ENCODE measurements at regions not wholly inside any gene's neighbourhood (a gene's known extent, or its start where the extent isn't known, plus 50 kb on each side); places are given as distances from the start of the nearest gene placed in this dataset.
"Not testable (repeated sequence)": the region's sequence is repeated elsewhere in the genome, so short reads cannot be mapped to it uniquely, and the experiment has no call there.

GRCh38 chr10:2888403-2889004 lies 178.8 kb upstream of the PFKP start:
- DNase-seq = no peak

- DNase-seq = no peak
Observed at GRCh38 chr10:2887391-2888070, 179.8 kb upstream of the PFKP start.

GRCh38 chr10:2886662-2887061 lies 180.7 kb upstream of the PFKP start:
- DNase-seq = no peak

DNA sequence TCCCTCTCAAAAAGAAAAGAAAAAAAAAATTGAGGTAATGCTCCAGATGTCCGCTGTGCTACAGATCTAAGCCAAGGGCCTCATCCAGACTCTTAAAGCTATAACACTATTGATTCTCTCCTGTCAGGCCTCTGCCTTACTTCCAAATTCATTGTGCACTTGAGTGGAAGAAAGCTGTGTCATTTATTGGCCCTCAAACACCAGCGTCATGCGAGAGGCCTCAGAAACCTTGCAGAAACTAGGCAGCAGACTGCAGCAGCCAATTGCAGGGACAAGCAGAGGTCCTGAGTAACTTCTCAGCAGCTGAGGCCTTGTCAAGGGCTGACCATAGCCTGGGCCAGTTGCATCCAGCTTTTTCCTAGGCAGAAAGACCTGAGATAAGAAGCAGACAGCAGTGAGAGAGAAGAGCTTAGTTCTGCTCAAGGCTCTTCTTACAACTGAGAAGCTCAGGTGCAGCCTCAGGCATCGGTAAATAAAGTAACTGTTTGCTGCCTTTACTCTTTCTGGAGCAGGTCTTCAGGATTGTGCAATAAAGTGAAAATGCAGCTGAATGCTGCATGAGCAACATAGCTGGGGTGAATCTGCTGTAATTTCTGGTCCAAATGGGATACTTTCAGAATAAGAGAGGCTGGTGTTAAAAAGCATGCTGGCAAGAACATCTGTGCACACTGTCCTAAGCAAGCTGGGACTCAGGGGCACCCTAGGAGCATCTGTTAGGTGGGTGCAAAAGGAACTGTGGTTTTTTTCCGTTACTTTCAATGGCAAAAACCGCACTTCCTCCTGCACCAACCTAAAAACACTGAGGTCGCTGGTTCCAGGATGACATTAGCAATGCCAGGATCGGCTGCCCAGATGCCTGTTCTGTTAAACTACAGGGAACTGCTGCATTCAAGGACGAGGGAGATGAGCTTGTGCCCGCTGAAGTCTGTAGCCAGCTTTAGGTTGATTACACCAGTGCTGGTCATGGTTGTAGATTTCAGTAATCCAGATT lies 181.8 kb upstream of the PFKP start:
- DNase-seq = no peak

GRCh38 chr10:2883983-2884540 lies 183.3 kb upstream of the PFKP start:
- DNase-seq = not testable (repeated sequence)

- DNase-seq = no peak
Observed at GRCh38 chr10:2883238-2883637, 184.1 kb upstream of the PFKP start.

- no peak for DNase-seq
Observed at GRCh38 chr10:2882628-2883027, 184.7 kb upstream of the PFKP start.

DNA sequence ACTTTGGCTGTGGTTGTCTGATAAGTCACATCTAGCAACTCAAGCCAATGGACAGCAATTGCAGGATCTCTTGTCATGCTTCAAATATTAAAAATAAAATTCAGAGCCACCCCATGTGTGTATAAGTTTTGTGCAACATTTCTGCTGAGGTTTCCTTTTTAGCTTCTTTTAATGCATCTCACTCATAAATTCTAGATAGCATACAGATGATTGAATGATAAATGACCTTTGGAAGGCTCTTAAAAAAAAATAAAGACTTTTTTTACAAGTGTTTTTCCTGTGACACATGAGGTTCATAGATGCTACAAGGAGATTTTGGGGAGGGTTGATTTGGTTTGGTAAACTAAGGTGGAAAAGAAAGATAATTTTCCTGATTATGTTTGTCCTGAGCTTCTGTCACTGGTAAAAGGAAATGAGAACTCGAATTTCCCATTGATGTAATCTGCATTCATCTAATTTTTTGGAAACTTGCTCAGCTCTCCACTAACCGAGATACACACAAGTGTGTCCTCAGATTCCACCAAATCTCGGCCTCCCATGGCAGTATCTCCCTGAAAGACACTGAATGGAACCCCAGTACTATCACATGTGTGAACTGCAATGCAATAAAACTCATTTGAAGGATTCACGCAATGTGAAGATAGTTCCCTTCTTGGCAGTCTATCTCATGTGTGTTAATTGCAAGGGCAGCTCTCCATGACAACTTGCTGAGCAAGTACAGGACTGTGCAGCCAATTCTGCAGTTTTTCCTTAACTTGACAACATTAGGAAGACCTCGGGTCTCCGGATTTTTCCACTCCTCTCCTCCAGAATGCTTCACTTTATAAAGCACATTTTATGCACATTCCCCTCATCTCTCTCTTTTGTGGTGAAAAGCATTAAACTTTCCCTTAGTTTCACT lies 185.4 kb upstream of the PFKP start:
- DNase-seq = no peak

GRCh38 chr10:2880050-2880449 lies 187.3 kb upstream of the PFKP start:
- DNase-seq = not testable (repeated sequence)

DNA sequence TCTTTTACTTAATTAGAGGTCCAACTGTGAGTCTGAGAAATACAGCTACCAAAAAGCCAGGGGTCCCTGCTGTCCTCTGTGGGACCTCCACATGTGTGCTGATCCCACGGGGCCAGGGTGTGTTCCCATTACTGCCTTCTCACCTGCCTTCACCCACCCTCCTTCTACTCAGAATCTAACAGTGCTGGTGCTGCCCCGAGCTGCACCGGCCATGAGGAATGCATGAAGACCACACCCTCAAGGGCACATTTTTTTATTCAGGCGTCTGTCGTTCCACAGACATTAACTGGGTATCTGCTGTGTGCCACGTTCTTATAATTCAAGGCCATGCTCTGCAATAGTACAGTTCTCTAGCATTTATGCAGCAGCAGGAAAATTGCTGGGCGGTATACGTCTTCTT lies 188.5 kb upstream of the PFKP start:
- DNase-seq = no peak

DNA sequence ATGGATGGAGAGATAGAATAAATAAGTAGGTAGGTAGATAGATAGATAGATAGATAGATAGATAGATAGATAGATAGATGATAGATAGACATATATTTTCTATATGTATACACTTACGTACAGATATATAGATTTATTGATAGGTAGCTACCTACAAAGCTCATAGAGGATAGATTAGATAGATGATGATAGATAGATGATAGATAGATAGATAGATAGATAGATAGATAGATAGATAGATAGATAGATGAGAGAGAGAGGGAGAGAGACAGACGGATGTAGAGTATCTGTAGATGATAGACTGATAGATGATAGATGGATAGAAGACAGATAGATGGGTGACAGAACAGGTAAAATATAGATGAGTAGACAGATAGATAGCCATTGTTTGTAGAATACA lies 191.3 kb upstream of the PFKP start:
- DNase-seq = no peak

- DNase-seq = no peak
Observed at GRCh38 chr10:2874963-2875362, 192.4 kb upstream of the PFKP start.

DNA sequence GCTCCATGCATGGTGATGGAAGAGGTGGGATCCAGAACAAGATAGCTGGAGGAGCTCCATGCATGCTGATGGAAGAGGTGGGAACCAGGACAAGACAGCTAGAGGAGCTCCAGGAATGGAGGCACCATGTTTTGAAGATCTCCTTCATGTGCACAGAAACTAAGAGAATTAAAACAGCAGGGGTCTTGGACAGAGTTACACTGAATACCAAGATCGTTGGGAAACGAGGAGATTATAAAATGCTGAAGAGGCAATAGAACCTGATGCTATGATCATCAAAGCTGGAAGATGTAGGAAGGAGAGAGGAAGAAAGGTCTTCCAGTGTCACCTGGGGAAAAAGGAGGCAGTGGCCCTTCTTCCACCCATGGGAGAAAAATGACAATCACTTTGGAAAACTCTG lies 193.6 kb upstream of the PFKP start:
- DNase-seq = no peak

- DNase-seq = no peak
Observed at GRCh38 chr10:2871673-2872219, 195.6 kb upstream of the PFKP start.

GRCh38 chr10:2870654-2871053 lies 196.7 kb upstream of the PFKP start:
- no peak for DNase-seq

DNA sequence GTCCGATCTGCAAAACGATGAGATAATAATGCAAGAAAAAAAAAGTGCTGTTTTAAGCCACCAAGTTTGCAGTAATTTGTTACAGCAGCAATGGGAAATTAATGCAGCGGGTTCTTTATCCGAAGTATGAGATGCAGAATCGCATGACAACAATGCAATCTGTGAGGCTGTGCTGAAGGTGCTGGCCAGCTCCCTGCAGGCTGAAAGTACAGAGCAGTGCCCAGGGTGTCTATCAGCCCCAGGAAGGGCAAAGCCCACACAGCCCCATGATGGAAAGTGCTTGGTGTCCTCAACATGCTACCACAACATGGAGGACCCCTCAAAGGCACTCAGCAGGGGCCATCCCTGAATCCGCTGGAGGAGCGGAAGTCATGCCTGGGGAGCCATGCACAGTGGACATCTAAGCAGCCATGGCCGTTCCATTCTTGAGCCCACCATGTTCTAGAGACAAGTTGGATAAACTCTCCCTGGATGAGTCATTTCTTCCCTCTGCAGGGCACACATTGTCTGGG lies 199.5 kb upstream of the PFKP start:
- DNase-seq = no peak

- no peak for DNase-seq
Observed at GRCh38 chr10:2866569-2866968, 200.8 kb upstream of the PFKP start.

GRCh38 chr10:2861632-2862210 lies 205.6 kb upstream of the PFKP start:
- no peak for DNase-seq

GRCh38 chr10:2858452-2858851 lies 208.9 kb upstream of the PFKP start:
- no peak for DNase-seq

- DNase-seq = no peak
Observed at GRCh38 chr10:2856598-2856997, 210.8 kb upstream of the PFKP start.
